Hematopoietic multipotent progenitor cell (in vitro differentiated cells): ENCODE measurements at regions not wholly inside any gene's neighbourhood (a gene's known extent, or its start where the extent isn't known, plus 50 kb on each side); places are given as distances from the start of the nearest gene placed in this dataset.

Source experiments
- DNase-seq, 3 donors: peaks; one replicate each; pipeline ENCODE4 v3.0.0-alpha.2; 2011 to 2015; ENCODE audit warnings: low read depth in 2 of 3, low spot score in 2 of 3

- DNase-seq = no peak
Observed at GRCh38 chr9:550333-550732, 291.2 kb upstream of the DMRT1 start.

DNA sequence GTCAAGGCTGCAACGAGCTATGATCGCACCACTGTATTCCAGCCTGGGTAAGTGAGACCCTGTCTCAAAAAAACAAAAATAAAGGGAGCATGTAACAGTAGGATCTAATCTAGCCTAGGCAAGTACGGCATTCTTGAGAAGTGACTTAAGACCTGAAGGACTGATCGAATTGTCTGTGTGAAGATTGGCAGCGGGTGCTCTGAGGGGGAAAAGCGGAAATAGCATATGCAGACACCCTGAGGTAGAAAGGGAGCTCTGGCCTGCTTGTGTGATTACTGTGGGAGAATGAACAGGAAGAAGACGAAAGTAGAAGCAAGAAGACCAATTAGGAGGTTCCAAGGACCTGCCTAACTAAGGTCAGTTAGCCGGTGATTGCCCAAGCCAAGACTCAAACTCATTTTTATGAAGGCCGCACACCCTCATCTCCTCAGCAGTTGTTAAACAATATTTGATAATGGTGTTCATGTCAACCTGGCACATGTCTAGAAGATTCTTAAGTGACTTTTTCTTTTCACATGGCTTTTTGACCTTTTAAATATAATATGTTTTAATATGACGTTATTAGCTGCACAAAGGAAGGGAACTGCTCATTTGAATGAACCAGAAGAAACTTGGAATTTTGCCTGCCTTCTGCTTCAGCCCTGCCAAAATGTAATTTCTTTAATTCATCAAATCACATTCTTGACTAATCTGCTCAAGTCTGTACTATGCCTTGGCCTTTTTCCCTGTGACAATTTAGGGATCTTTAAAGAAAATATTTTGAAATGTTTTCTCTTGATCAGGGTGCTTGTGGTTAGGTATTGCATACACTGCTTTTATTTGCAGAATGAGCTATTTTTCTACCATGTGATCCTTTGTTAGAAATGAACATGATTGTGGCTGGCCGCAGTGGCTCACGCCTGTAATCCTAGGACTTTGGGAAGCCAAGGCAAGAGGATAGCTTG, 289.2 kb upstream of the DMRT1 start:
- DNase-seq = no peak

- no peak for DNase-seq
Observed at GRCh38 chr9:555493-555892, 286.0 kb upstream of the DMRT1 start.

DNA sequence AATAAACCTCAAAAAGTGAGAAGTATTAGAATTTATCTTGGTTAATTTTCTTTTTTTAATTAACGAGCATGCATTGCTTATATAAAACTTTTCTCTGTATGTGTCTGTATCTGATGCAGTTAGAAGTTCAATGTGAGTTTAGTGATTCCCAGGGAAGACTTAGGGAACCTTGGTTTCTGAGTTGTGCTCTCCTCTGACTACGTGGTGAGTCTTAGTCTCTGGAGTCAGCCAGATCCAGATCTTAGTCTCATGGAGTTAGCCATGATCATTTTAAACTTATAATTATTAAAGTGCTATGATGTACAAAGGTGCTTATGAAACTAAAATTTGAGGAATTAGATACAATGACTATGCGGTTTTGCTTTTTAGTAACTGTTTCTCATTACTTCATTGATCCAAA, 285.3 kb upstream of the DMRT1 start:
- DNase-seq = no peak

DNA sequence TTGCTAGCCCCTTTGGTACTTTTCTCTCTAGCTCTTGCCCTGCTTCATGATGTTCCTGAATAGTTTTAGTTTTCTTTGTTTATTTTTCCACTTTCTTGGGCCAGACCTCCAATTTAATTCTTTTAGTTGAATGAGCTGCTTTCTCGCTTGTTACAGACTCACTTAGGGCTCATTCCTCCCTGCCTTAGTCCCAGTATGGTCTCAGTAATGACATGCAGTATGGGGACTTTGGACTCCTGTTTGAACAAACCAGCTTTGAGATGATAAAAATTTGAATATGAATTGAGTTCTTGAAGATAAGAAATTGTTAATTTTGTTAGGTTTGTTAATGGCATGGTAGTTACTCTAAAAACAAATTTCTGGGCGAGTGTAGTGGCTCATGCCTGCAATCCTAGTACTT, 284.8 kb upstream of the DMRT1 start:
- DNase-seq = no peak

DNA sequence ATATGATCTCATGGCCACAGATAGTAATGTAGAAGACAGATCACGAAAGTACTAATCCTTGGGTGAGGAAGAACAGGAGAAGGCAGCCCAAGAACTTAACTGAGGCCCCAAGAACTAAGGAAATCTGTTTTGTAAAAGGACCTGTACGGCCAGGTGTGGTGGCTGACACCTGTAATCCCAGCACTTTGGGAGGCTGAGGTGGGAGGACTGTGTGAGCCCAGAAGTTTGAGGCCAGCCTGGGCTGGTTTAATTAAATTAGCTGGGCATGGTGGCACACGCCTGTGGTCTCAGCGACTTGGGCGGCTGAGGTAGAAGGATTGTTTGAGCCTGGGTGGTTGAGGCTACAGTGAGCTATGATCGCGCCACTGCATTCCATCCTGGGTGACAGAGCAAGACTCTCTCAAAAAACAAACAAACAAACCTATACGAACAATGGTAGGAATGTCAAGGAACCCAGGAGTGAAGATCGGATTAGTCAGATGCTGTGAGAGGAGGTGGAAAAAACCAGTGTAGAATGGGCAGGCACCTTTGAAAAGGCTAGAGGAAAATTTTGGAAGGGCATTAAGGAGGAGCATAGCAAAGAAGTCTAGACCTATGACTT, 283.8 kb upstream of the DMRT1 start:
- no peak for DNase-seq

DNA sequence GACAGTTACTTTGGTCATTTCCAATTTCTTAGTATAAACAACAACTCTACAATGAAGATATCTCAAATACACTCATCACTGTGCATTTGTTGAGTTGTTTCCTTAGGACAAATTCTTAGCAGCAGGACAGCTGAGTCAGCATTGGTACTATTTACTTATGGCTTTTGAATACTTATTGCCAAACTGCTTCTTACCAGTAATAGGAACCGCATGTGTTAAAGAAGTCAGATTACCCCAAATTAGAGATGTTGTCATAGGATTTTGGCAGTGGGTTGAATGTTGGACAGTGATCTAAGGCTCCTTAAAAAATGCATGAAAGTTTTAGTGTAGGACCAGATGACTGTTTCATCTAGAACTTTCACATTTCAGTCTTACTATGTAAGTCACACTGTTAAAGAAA, 280.1 kb upstream of the DMRT1 start:
- no peak for DNase-seq

GRCh38 chr9:563200-563599, 278.3 kb upstream of the DMRT1 start:
- no peak for DNase-seq

DNA sequence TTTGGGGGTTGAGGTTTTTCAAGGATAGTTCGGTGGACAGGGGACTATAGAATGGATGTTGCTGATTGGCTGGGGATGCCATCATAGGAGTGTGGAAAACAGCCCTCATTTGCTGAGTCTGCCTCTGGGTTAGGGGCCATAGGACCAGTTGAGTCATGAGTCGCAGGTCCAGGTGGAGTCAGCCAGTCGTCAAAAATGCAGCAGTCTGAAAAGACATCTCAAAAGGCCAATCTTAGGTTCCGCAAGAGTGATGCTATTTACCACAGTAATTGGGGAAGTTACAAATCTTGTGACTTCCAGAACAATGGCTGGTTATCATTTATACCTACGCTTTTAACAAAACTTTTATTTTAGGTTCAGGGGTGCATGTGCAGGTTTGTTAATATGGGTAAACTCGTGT, 276.0 kb upstream of the DMRT1 start:
- DNase-seq = no peak

GRCh38 chr9:567128-567746, 274.3 kb upstream of the DMRT1 start:
- DNase-seq = no peak

GRCh38 chr9:567747-568305, 273.7 kb upstream of the DMRT1 start:
- no peak for DNase-seq

- no peak for DNase-seq
Observed at GRCh38 chr9:569296-569695, 272.2 kb upstream of the DMRT1 start.

DNA sequence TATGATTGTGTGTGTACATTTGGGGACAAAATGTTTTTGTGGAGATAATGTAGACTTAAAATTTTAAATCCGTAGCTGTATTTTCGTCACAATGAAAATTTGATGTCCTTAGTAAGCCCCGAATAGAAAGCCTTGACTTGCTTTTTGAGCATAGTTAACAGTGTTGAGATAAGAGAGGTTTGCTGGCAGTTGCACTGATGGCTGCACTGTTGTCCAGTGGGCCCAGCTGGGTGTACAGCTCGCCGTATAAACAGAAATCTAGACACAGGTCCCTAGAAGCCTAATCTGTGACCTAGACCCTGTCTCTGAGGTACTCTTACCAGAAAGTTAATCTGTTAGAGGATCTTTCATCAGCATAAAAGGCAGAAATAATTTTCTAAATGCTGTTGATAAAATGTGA, 271.3 kb upstream of the DMRT1 start:
- DNase-seq = no peak

DNA sequence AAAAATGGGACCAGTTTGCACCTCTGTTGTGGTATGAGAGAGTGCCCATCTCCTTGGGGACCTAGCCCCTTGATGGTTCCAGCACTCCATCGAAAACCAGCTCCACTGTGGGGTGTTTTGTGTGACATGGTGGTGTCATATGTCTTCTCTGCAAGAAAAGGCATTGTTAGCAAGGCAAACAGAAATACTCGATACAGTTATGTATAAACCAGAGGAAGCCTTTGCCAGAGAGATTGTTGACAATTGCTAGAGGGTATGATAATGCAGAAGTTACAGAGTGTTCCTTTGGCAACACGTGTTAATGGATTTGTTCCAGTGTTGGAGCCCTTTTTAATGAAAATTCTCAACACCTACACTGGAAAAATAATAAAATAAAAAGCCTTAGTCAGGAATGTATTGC, 270.4 kb upstream of the DMRT1 start:
- no peak for DNase-seq

GRCh38 chr9:571741-572140, 269.8 kb upstream of the DMRT1 start:
- DNase-seq = no peak

DNA sequence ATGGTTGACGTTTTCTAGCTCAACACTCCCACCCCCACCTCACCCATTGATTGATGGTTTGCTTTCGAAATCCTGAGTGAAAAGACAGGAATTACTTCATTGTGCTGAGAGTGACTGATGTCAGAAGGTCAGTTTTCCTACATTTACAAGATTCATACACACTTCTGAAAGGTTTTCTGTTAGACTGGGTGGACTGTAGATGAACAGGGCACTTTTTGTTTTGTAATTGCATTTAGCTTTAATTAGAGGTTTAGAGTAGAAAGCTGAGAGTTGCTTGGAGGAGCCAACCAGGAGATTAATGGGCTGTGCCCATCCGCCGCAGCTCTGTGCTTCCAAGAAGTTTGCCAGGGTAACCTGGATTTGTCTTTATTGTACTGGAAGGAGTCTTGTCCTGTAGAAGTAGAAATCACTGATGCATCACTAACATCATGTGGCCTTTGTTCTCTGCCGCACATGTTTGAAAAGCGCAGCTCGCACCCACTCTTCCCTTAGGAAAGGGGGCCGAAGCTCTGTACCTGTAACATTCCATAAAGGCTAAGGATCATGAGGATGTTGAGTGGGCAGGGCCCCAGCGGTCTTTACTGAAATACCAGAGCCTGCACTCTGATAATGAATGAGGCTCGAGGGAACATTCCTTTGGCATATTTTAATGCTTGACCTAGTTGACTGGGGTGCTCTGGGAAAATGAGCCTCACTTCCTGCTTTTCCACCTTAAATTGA, 267.6 kb upstream of the DMRT1 start:
- DNase-seq = no peak

GRCh38 chr9:575139-575538, 266.4 kb upstream of the DMRT1 start:
- no peak for DNase-seq

- no peak for DNase-seq
Observed at GRCh38 chr9:580652-581342, 260.7 kb upstream of the DMRT1 start.

DNA sequence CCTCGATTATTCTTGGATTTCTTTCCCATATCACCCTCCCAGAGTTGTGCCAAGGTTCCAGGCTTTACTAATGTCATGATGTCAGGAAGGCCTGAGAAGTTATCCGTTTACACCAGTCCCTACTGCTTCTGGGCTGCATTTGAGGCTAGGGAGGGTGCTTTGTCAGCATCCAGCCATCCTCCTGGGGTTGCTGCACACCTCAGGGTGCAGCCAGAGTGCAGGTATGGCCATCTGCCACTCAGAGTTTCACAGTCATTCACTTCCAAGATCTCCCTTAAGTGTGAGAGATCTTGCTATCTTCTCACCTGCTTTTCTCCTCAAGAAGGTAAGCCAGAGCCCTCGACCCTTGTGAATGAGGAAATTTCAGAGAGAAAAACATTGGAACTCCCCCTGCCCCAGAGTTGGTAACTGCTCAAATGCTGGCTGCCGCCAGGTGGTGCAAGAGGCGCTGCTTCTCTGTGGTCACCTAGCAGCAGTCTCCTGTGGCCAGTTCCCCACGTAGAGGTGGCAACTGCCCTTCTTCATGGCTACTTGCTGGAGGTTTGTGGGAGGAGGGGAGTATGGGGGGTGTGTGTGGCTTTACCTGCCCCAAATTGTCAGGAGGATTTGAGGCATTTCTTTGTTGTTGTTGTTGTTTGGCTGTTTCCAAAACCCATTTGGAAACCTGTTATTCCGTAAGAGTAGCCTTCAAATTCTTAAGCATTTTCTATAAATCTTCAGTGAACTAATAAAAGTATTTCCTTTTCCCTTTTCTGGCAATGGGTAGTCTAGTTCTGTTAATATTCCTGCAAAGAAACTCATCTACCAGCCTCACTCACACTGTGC, 259.6 kb upstream of the DMRT1 start:
- DNase-seq = no peak

DNA sequence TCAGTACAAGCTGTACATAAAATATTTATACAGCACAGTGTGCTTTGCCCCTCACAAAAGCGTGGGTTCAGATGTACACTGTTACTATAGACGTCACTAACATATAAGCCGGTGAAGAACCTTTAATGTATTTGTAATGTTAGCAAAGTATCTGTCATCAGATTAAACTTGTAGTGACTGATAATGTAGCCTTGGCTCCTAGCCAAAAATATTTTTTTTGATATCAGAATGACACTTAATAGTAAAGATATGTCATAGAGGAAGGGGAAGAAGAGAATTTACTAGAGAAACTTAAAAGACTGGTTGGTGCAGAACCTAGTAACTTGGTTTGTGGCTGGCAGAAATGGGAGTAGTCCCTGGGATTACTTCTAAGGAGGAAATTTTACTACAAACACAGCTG, 258.7 kb upstream of the DMRT1 start:
- DNase-seq = no peak
